Adipocyte (in vitro differentiated cells): ENCODE measurements at regions not wholly inside any gene's neighbourhood (a gene's known extent, or its start where the extent isn't known, plus 50 kb on each side); places are given as distances from the start of the nearest gene placed in this dataset.

ENCODE experiments used
- DNase-seq: peaks from one replicate; pipeline ENCODE4 v3.0.0-alpha.2; 2015; ENCODE audit warnings: low read depth
- H3K27me3 ChIP-seq: replicated peaks from 2 replicates; pipeline ENCODE4 v1.7.0; 2013; ENCODE audit warnings: mild to moderate bottlenecking, low read length, moderate library complexity; ENCODE audit not compliant: control insufficient read depth, insufficient read depth
- H3K36me3 ChIP-seq: 2 replicates; pipeline ENCODE4 v1.7.0; 2013; ENCODE audit warnings: low read length, mild to moderate bottlenecking, moderate library complexity; ENCODE audit not compliant: control insufficient read depth, insufficient read depth, severe bottlenecking
- H3K4me1 ChIP-seq: 2 replicates; pipeline ENCODE4 v1.7.0; 2013; ENCODE audit warnings: mild to moderate bottlenecking, low read length, moderate library complexity; ENCODE audit not compliant: control insufficient read depth, insufficient read depth
- H3K4me3 ChIP-seq: 2 replicates; pipeline ENCODE4 v1.7.0; 2013; ENCODE audit warnings: mild to moderate bottlenecking, low read length, moderate library complexity
- H3K9ac ChIP-seq: 2 replicates; pipeline ENCODE4 v1.7.0; 2013; ENCODE audit warnings: mild to moderate bottlenecking, low read length, moderate library complexity
- H3K9me3 ChIP-seq: 2 replicates; pipeline ENCODE4 v1.7.0; 2013; ENCODE audit warnings: mild to moderate bottlenecking, low read length, moderate library complexity; ENCODE audit not compliant: control insufficient read depth

DNA sequence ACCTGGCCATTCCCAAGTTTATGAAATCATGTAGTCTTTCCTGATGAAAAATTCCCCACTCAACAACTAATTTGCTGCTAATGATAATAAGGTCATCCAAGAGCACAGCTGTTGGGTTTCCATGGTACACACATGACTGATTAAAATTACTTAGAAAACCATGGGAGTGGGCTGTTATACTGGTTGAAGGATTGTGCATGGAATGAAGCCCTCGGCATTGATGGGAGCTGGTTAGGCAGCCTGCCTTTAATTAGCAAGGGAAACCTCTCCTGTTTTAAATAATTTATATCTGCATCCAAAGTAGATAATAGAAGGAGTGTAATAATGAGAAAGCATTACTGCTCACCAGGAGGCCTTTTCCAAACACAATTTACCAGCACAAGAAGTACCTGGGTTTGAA is 235.1 kb upstream of the CFAP20DC start:
- peaks cover 6% of the 10 kb centered on the region for H3K27me3 ChIP-seq
- H3K4me1 ChIP-seq, result peaks cover 13% of the 10 kb centered on the region
- H3K4me3 ChIP-seq, result no peak overlapping the region
- no peak overlapping the region for H3K9ac ChIP-seq
- no peak for DNase-seq
- no peaks in the 10 kb centered on the region for H3K9me3 ChIP-seq
- H3K36me3 ChIP-seq, result no peaks in the 10 kb centered on the region

- no peaks in the 10 kb centered on the region for H3K36me3 ChIP-seq
- no peak for DNase-seq
These were observed 230.3 kb upstream of the CFAP20DC start for GRCh38 chr3:59280113-59280512.

DNA sequence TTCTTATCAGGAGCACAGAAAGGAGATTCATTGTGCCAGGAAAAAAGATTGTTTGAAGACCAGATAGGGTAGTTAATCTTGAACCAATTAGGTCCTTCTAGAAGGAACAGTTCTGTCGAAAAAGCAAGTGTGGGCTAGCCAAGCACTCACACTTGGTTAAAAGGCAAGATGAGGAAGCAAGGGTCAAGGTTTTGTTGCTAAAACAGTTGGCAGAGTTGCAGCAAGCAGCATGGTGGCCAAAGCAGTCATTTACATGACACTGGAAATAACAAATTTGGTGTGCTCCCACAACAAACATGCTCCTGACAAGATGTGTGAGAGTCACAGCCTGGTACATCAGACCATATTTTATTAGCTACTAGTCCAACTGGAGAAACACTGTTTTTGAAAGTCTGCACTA is 228.0 kb upstream of the CFAP20DC start:
- no peaks in the 10 kb centered on the region for H3K27me3 ChIP-seq
- H3K4me1 ChIP-seq, result no peaks in the 10 kb centered on the region
- no peak overlapping the region for H3K9ac ChIP-seq
- H3K9me3 ChIP-seq, result no peaks in the 10 kb centered on the region
- no peak for DNase-seq
- H3K4me3 ChIP-seq, result no peak overlapping the region
- no peaks in the 10 kb centered on the region for H3K36me3 ChIP-seq

More at GRCh38 chr3:59280113-59280512, 230.3 kb upstream of the CFAP20DC start:
- Histone ChIP-seq H3K4me1 (no peaks in the 10 kb centered on the region), H3K27me3 (peaks cover 6% of the 10 kb centered on the region), H3K9me3 (no peaks in the 10 kb centered on the region), H3K9ac (no peak overlapping the region), H3K4me3 (no peak overlapping the region)

GRCh38 chr3:59277201-59277600 is 227.4 kb upstream of the CFAP20DC start:
- H3K4me1 ChIP-seq, result no peaks in the 10 kb centered on the region
- no peaks in the 10 kb centered on the region for H3K27me3 ChIP-seq
- H3K4me3 ChIP-seq, result no peak overlapping the region
- no peaks in the 10 kb centered on the region for H3K36me3 ChIP-seq
- no peak for DNase-seq
- H3K9ac ChIP-seq, result no peak overlapping the region
- no peaks in the 10 kb centered on the region for H3K9me3 ChIP-seq

DNA sequence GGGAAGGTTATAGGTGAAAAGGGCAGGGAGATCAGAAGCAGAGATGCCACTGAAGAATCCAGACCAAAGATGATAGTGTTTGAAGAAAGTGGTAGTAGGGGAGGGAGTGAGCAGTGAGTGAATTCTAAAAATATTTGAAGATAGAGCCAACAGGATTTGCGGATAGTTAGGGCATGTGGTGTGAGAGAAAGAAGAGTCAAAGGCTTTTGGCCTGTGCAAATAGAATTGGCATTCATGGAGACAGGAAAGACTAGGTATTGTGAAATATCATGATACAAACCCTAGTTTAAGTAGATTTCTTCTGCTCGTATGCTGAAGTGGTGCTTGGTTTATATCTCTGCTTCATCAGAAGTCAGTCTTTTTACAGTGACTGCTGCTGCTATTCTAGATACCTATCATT is 224.2 kb upstream of the CFAP20DC start:
- Histone ChIP-seq H3K36me3 (no peaks in the 10 kb centered on the region), H3K27me3 (no peaks in the 10 kb centered on the region), H3K9me3 (no peaks in the 10 kb centered on the region), H3K9ac (no peak overlapping the region), H3K4me1 (peaks cover 8% of the 10 kb centered on the region), H3K4me3 (no peak overlapping the region)
- DNase-seq, result peak; percentile 50

- Histone ChIP-seq H3K4me3 (no peak overlapping the region), H3K9me3 (no peaks in the 10 kb centered on the region), H3K27me3 (no peaks in the 10 kb centered on the region), H3K36me3 (no peaks in the 10 kb centered on the region), H3K4me1 (peaks cover 19% of the 10 kb centered on the region), H3K9ac (no peak overlapping the region)
- no peak for DNase-seq
These were observed 222.1 kb upstream of the CFAP20DC start for GRCh38 chr3:59271971-59272370.

DNA sequence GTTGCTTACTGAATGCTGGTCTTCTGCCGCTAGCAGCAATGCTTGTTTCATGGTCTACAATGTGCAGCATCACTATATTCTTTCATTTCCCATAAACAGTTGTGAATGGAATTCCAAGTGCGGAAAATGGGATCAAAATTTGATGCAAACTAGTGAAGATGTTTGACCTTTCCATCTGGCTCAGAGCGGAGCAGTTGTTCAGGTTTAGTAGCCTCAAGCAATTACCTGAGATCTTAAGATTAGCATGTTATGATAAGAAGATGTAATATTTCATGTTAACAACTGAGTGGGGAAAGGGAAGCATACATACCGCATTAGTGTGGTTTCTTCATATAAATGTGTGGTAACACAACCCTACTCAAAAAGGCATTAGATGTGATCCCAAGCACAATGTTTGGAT is 221.1 kb upstream of the CFAP20DC start:
- Histone ChIP-seq H3K4me1 (peaks cover 19% of the 10 kb centered on the region), H3K4me3 (no peak overlapping the region), H3K36me3 (no peaks in the 10 kb centered on the region), H3K9me3 (no peaks in the 10 kb centered on the region), H3K27me3 (no peaks in the 10 kb centered on the region), H3K9ac (no peak overlapping the region)
- DNase-seq, result no peak

GRCh38 chr3:59270209-59270608 is 220.4 kb upstream of the CFAP20DC start:
- Histone ChIP-seq H3K4me1 (peaks cover 19% of the 10 kb centered on the region), H3K9ac (no peak overlapping the region), H3K27me3 (no peaks in the 10 kb centered on the region), H3K9me3 (no peaks in the 10 kb centered on the region), H3K36me3 (no peaks in the 10 kb centered on the region), H3K4me3 (no peak overlapping the region)
- no peak for DNase-seq

DNA sequence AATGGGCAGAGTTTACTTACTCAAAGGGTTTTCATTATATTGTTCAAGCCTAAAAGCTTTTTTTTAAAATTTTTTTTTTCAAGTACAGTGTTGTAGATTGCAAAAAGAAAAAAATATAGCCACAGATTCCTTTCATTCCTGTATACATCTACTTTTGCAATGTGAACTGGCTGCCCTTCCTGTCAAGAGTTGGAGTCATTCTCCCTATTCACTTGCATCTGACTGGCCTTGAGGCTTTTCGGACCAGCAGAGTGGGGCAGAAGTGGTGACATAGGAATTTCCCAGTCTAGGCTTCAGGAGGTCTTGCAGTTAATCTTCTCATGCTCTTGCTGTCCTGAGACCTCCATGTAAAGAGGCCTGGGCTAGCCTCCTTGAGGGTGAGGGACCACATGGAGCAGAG is 218.3 kb upstream of the CFAP20DC start:
- H3K36me3 ChIP-seq, result no peaks in the 10 kb centered on the region
- H3K4me3 ChIP-seq, result no peak overlapping the region
- DNase-seq, result peak; percentile 55
- H3K4me1 ChIP-seq, result peaks cover 19% of the 10 kb centered on the region
- H3K27me3 ChIP-seq, result no peaks in the 10 kb centered on the region
- no peak overlapping the region for H3K9ac ChIP-seq
- H3K9me3 ChIP-seq, result no peaks in the 10 kb centered on the region

DNA sequence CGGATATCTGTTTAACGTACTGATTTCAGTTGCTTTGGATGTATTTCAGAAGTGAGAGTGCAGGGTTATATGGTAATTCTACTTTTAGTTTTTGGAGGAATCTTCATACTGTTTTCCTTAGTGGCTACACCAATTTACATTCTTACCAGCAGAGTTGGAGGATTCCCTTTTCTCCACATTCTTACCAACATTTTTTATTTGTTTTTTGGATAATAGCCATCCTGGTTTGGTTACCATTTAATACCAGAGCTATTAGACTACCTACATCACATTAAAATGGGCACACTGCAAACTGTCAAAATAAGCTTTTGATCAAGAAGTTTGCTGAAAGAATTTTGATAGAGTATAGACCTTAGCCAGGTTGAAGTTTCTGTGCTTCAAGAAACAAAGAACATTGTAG is 217.2 kb upstream of the CFAP20DC start:
- Histone ChIP-seq H3K9me3 (no peaks in the 10 kb centered on the region), H3K4me1 (peaks cover 19% of the 10 kb centered on the region), H3K4me3 (no peak overlapping the region), H3K27me3 (no peaks in the 10 kb centered on the region), H3K9ac (no peak overlapping the region), H3K36me3 (no peaks in the 10 kb centered on the region)
- DNase-seq, result no peak

DNA sequence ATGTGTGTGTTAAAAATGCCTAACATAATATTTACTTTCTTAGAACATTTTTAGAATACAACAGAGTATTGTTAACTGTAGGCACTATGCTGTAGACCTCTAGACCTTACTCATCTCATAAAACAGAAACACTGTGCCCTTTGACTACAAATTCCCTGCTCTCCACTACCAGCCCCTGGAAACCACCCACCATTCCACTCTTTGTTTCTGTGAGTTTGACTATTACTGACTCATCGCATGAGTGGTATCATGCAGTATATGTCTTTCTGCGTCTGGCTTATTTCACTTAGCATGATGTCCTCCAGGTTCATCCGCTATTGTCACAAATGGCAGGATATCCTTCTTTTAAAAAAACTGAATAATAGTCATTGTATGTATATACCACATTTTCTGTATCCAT is 216.7 kb upstream of the CFAP20DC start:
- Histone ChIP-seq H3K36me3 (no peaks in the 10 kb centered on the region), H3K9ac (no peak overlapping the region), H3K9me3 (no peaks in the 10 kb centered on the region), H3K4me1 (peaks cover 19% of the 10 kb centered on the region), H3K4me3 (no peak overlapping the region), H3K27me3 (no peaks in the 10 kb centered on the region)
- DNase-seq, result no peak

DNA sequence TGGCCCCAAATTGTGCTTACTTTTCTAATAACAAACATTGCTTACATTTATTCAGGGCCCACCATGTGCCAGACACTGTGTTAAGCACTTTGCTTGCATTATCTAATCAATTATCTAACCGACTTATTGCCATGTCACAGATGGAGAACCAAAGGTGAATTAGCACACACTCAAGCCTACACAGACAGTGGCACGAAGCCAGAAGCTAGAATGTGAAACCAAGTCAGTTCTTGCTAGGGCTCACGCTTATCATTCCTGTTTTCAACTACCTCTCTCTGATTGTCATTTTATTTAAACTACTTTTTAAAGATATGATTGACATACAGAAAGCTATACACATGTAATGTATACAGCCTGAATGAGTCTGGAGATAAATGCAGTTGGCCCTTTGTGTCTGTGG is 215.7 kb upstream of the CFAP20DC start:
- DNase-seq, result no peak
- Histone ChIP-seq H3K9ac (no peak overlapping the region), H3K4me1 (peaks cover 19% of the 10 kb centered on the region), H3K27me3 (no peaks in the 10 kb centered on the region), H3K9me3 (no peaks in the 10 kb centered on the region), H3K36me3 (no peaks in the 10 kb centered on the region), H3K4me3 (no peak overlapping the region)
